ENCODE measurements at regions not wholly inside any gene's neighbourhood (a gene's known extent, or its start where the extent isn't known, plus 50 kb on each side); places are given as distances from the start of the nearest gene placed in this dataset.

DNA sequence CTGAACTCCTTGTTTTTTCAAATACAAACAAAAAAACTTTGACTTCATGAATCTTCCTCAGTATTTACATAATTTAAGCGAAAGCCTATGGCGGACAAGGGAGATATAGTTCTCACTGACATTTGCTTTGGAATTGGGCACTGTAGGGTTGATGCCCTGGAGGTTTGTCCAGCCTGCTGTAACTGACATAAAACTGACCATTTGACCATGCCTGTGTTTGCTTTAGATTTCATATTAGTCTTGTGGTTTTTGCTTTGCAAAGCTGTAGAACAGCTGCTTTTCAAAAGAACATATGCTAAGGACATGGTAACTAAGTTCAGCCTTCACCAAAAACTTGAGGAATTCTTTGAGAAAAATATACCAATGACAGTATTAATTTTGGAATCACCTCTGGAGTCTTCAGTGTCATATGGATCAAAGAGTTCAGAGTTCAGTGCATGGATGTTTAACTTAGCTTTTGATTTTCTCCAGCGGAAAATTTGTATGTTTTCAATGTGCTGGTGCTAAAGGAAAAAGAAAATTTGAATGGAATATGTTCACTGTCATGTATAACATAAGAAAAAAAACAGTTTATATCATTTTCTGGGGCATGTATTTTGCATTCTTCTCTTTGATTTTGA lies 1013.1 kb downstream of the NR2F1-AS1 start:
- Histone ChIP-seq H3K9ac (ENCODE audit: low read length) (no peak overlapping the region), H3K4me3 (ENCODE audit: low read length) (no peak overlapping the region), H3K27ac (ENCODE audit: low read length) (no peak overlapping the region), H2AFZ (ENCODE audit: low read depth, low read length) (no peak overlapping the region), H3K36me3 (ENCODE audit: insufficient read depth, low read length) (no peaks in the 10 kb centered on the region), H3F3A (ENCODE audit: insufficient read depth, low read length, poor library complexity, severe bottlenecking) (no peaks in the 10 kb centered on the region), H3K9me2 (ENCODE audit: insufficient read depth, low read length) (no peaks in the 10 kb centered on the region), H3K4me2 (ENCODE audit: low read length) (no peak overlapping the region), H3K9me3 (ENCODE audit: low read length) (no peaks in the 10 kb centered on the region), H3K79me2 (replicated peaks; ENCODE audit: insufficient read depth, low read length) (no peaks in the 10 kb centered on the region), H4K20me1 (ENCODE audit: insufficient read depth) (no peaks in the 10 kb centered on the region), H3K27me3 (ENCODE audit: insufficient read depth, low read depth, low read length) (peaks cover 28% of the 10 kb centered on the region)
- no peak for TF ChIP-seq SMC3 (conservative IDR thresholded peaks at IDR 0.05; ENCODE audit: poor library complexity)
- TF ChIP-seq EP300 (conservative IDR thresholded peaks at IDR 0.05; ENCODE audit: poor library complexity, severe bottlenecking): no peak
- TF ChIP-seq POLR2AphosphoS5 (IDR thresholded peaks at IDR 0.05): no peak
- TF ChIP-seq, protein P1, sequence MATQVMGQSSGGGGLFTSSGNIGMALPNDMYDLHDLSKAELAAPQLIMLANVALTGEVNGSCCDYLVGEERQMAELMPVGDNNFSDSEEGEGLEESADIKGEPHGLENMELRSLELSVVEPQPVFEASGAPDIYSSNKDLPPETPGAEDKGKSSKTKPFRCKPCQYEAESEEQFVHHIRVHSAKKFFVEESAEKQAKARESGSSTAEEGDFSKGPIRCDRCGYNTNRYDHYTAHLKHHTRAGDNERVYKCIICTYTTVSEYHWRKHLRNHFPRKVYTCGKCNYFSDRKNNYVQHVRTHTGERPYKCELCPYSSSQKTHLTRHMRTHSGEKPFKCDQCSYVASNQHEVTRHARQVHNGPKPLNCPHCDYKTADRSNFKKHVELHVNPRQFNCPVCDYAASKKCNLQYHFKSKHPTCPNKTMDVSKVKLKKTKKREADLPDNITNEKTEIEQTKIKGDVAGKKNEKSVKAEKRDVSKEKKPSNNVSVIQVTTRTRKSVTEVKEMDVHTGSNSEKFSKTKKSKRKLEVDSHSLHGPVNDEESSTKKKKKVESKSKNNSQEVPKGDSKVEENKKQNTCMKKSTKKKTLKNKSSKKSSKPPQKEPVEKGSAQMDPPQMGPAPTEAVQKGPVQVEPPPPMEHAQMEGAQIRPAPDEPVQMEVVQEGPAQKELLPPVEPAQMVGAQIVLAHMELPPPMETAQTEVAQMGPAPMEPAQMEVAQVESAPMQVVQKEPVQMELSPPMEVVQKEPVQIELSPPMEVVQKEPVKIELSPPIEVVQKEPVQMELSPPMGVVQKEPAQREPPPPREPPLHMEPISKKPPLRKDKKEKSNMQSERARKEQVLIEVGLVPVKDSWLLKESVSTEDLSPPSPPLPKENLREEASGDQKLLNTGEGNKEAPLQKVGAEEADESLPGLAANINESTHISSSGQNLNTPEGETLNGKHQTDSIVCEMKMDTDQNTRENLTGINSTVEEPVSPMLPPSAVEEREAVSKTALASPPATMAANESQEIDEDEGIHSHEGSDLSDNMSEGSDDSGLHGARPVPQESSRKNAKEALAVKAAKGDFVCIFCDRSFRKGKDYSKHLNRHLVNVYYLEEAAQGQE (IDR thresholded peaks at IDR 0.05; ENCODE audit: borderline replicate concordance): no peak
- no peak for TF ChIP-seq RAD21 (conservative IDR thresholded peaks at IDR 0.05)
- no peak for TF ChIP-seq EZH2 (IDR thresholded peaks at IDR 0.05; ENCODE audit: borderline replicate concordance, insufficient read depth, low read length, poor library complexity, severe bottlenecking)
- TF ChIP-seq, protein P2, sequence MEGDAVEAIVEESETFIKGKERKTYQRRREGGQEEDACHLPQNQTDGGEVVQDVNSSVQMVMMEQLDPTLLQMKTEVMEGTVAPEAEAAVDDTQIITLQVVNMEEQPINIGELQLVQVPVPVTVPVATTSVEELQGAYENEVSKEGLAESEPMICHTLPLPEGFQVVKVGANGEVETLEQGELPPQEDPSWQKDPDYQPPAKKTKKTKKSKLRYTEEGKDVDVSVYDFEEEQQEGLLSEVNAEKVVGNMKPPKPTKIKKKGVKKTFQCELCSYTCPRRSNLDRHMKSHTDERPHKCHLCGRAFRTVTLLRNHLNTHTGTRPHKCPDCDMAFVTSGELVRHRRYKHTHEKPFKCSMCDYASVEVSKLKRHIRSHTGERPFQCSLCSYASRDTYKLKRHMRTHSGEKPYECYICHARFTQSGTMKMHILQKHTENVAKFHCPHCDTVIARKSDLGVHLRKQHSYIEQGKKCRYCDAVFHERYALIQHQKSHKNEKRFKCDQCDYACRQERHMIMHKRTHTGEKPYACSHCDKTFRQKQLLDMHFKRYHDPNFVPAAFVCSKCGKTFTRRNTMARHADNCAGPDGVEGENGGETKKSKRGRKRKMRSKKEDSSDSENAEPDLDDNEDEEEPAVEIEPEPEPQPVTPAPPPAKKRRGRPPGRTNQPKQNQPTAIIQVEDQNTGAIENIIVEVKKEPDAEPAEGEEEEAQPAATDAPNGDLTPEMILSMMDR (IDR thresholded peaks at IDR 0.05; ENCODE audit: poor library complexity, severe bottlenecking): no peak
- no peak for TF ChIP-seq TAF1 (IDR thresholded peaks at IDR 0.05; ENCODE audit: low read depth)
- no peak for TF ChIP-seq MXI1 (conservative IDR thresholded peaks at IDR 0.05; ENCODE audit: poor library complexity, severe bottlenecking)

GRCh38 chr5:92566113-92566786 lies 1014.8 kb downstream of the NR2F1-AS1 start:
- no peak overlapping the region for H3K4me2 ChIP-seq (ENCODE audit: low read length)
- H3K27me3 ChIP-seq (ENCODE audit: insufficient read depth, low read depth, low read length): peaks cover 39% of the 10 kb centered on the region
- no peak overlapping the region for H3K9ac ChIP-seq (ENCODE audit: low read length)
- H3K4me3 ChIP-seq (ENCODE audit: low read length): no peak overlapping the region
- peaks cover 3% of the 10 kb centered on the region for H3F3A ChIP-seq (ENCODE audit: insufficient read depth, low read length, poor library complexity, severe bottlenecking)
- no peaks in the 10 kb centered on the region for H3K36me3 ChIP-seq (ENCODE audit: insufficient read depth, low read length)
- TF ChIP-seq TAF1 (IDR thresholded peaks at IDR 0.05; ENCODE audit: low read depth): no peak
- TF ChIP-seq EP300 (conservative IDR thresholded peaks at IDR 0.05; ENCODE audit: poor library complexity, severe bottlenecking): no peak
- TF ChIP-seq SMC3 (conservative IDR thresholded peaks at IDR 0.05; ENCODE audit: poor library complexity): no peak
- TF ChIP-seq EZH2 (IDR thresholded peaks at IDR 0.05; ENCODE audit: borderline replicate concordance, insufficient read depth, low read length, poor library complexity, severe bottlenecking): no peak
- no peak for TF ChIP-seq MXI1 (conservative IDR thresholded peaks at IDR 0.05; ENCODE audit: poor library complexity, severe bottlenecking)
- no peak for TF ChIP-seq POLR2AphosphoS5 (IDR thresholded peaks at IDR 0.05)
- TF ChIP-seq, protein P1 (IDR thresholded peaks at IDR 0.05; ENCODE audit: borderline replicate concordance): no peak
- TF ChIP-seq, protein P2 (IDR thresholded peaks at IDR 0.05; ENCODE audit: poor library complexity, severe bottlenecking): no peak
- no peak for TF ChIP-seq RAD21 (conservative IDR thresholded peaks at IDR 0.05)
- H4K20me1 ChIP-seq (ENCODE audit: insufficient read depth): no peaks in the 10 kb centered on the region
- H2AFZ ChIP-seq (ENCODE audit: low read depth, low read length): no peak overlapping the region
- no peaks in the 10 kb centered on the region for H3K9me3 ChIP-seq (ENCODE audit: low read length)
- H3K27ac ChIP-seq (ENCODE audit: low read length): no peak overlapping the region
- H3K9me2 ChIP-seq (ENCODE audit: insufficient read depth, low read length): no peaks in the 10 kb centered on the region
- H3K79me2 ChIP-seq (replicated peaks; ENCODE audit: insufficient read depth, low read length): no peaks in the 10 kb centered on the region
